SK-N-SH treated with all-trans-retinoic acid at 6 μM for 48 hours (cell line): ENCODE measurements at regions not wholly inside any gene's neighbourhood (a gene's known extent, or its start where the extent isn't known, plus 50 kb on each side); places are given as distances from the start of the nearest gene placed in this dataset.

Experiments used
- ESRRG ChIP-seq: fragments of 250-450 bp; sonication (Bioruptor Pico); IDR thresholded peaks from 2 replicates; pipeline ENCODE4 v1.6.1; 2021; ENCODE audit warnings: mild to moderate bottlenecking
- POU6F1 ChIP-seq: fragments of 250-450 bp; sonication (Bioruptor Pico); IDR thresholded peaks from 2 replicates; pipeline ENCODE4 v1.8.0; 2021; ENCODE audit warnings: low read depth, mild to moderate bottlenecking, moderate library complexity, borderline replicate concordance
- PPARA ChIP-seq: fragments of 250-450 bp; sonication (Bioruptor Pico); IDR thresholded peaks from 2 replicates; pipeline ENCODE4 v1.5.0; 2020; ENCODE audit warnings: mild to moderate bottlenecking, borderline replicate concordance
- ZC3H10 ChIP-seq: fragments of 250-450 bp; sonication (Bioruptor Pico); IDR thresholded peaks from 2 replicates; pipeline ENCODE4 v1.5.1; 2021; ENCODE audit warnings: mild to moderate bottlenecking, moderate library complexity
- ZFP30 ChIP-seq: fragments of 450-650 bp; formaldehyde crosslinking; IDR thresholded peaks from 2 replicates; pipeline ENCODE4 v1.5.0; 2022; ENCODE audit warnings: mild to moderate bottlenecking, moderate library complexity

- TF ChIP-seq PPARA (CRISPR knock-in tag) (no peak), ZC3H10 (no peak), POU6F1 (CRISPR knock-in tag) (no peak), ZFP30 (CRISPR knock-in tag) (no peak), ESRRG (CRISPR knock-in tag) (no peak)
Observed at GRCh38 chr12:93139028-93139665, 210.1 kb upstream of the EEA1 start.
